GM04503 (cell line): ENCODE measurements at regions not wholly inside any gene's neighbourhood (a gene's known extent, or its start where the extent isn't known, plus 50 kb on each side); places are given as distances from the start of the nearest gene placed in this dataset.

Experiments used
- DNase-seq: peaks from one replicate; pipeline ENCODE4 v3.0.0-alpha.2; 2012; ENCODE audit warnings: low read depth

GRCh38 chr20:39825950-39826349, 863.1 kb downstream of the MAFB start:
- DNase-seq: no peak

GRCh38 chr20:39825524-39825923, 863.4 kb downstream of the DHX35 start:
- no peak for DNase-seq

DNA sequence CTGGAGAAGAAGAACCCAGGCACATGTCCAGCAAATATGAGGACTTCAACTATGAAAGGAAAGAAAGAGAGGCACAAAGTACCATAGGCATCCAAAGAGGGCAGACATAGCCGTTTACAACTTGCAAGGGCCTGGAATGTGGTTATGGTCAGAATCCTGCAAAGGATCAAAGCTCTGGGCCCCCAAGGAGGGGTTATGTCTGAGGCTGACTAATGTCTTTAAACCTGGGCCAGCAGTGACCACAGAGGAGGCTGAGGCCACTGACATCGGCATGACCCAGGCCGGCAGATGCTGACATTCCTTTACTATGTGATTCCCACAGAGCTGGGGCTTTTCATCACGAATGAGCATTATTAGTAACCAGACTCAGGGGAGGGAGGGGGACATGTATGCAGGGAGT, 861.1 kb downstream of the DHX35 start:
- peak; percentile 86 for DNase-seq

DNA sequence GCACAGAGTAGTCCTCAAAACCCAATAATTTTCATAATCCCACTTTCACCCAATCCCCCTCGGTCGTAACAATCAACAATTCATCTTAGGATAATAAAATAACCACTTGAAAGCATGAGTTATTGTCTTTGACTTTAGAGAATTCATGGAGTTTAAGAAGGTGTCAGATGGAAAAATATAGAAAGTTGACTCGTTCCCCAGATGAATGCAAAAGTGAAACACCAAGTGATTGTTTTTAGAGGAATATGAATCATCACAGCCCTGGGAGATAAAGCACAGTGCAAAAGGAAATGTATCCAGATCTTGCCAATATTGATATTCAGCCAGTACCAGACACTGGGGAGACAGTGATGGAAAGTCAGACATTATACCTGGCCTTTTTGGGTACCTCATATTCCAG, 860.5 kb downstream of the DHX35 start:
- no peak for DNase-seq

- no peak for DNase-seq
Measured at GRCh38 chr20:39813190-39813829, 851.2 kb downstream of the DHX35 start.

GRCh38 chr20:39812116-39812515, 850.0 kb downstream of the DHX35 start:
- no peak for DNase-seq

DNA sequence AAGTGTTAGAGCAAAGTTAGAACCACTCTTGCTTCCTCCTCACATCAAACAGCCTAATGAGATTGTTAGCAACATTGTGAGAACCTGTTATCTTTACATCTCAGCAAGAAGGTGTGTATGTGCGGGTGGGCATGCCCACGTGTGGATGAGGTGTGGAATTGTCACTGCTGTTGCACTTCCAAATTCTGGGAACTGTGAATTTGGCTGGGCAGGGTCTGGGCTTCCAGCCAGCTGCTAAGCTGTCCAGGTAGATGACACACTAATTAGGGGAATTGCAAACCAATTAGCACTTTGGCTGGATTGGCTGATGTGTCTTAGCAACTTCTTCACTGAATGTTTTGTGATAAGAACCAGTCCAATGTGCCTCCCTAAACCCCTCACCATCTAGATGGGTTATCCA, 848.2 kb downstream of the DHX35 start:
- no peak for DNase-seq

GRCh38 chr20:39808613-39809012, 846.5 kb downstream of the DHX35 start:
- no peak for DNase-seq

DNA sequence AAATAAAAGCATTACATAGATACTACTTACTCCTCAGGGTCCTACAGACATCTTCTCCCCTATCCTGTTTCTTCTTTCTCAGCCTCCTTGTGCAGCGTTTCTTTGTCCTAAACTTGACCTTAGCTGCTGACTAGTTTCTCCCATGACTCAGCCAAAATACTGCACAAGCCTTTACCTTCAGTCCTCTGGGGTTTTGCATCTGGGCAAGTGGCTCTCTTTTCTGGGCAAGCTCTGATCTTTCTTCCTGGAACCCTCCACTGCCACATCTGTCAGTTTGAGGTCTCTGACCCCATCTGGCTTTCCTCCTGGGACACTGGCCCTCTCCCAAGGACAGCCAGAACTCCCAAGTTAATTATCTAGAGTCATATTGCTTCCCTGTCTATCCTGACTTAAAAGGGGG, 838.4 kb downstream of the DHX35 start:
- DNase-seq: peak; percentile 36

DNA sequence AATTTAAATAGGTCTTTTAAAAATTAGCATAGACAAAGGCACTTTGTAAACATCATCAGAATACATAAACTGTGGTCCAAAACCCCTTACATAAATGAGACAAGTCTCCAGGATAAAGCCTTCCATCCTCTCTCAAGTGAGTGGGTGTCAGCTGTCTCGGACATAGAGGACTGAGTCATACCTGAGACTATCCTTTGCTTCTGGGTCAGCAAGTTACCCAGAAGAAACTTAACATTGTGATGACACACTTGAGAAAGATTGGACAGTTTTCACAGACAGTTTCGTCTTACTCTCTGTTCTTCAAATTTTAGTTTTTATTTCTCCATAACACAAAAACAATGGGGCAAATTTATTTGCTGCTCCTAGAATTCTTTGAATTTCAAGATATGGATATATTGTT, 838.0 kb downstream of the DHX35 start:
- peak; percentile 19 for DNase-seq

DNA sequence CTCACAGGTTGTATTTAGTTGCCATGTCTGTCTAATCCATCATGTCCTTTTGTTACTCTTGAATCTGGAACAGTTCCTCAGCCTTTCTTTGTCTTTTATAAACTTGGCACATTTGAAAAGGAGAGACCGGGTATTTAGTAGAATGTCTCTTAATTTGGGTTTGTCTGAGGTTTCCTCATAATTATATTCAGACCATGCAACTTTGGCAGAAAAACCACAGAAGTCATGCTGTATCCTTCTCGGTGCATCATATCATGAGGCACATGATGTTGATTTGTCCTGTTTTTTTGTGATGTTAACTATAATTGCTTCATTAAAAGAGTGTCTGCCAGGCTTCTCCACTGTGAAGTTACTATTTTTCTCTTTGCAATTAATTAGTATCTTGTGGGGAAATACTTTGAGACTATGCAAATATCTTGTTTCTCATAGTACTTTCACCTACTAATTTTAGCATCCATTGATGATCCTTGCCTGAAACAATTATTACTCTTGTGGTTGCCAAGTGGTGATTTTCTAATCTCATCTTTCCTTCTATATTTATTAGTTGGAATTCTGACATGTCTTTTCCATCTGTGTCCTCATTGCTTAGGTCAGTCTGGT, 837.3 kb downstream of the DHX35 start:
- no peak for DNase-seq

- peak; percentile 15 for DNase-seq
Measured at GRCh38 chr20:39795401-39796272, 833.5 kb downstream of the DHX35 start.

GRCh38 chr20:39792334-39792733, 830.2 kb downstream of the DHX35 start:
- no peak for DNase-seq

- DNase-seq: no peak
Measured at GRCh38 chr20:39789411-39789810, 827.3 kb downstream of the DHX35 start.

- DNase-seq: no peak
Measured at GRCh38 chr20:39785252-39785917, 823.2 kb downstream of the DHX35 start.

DNA sequence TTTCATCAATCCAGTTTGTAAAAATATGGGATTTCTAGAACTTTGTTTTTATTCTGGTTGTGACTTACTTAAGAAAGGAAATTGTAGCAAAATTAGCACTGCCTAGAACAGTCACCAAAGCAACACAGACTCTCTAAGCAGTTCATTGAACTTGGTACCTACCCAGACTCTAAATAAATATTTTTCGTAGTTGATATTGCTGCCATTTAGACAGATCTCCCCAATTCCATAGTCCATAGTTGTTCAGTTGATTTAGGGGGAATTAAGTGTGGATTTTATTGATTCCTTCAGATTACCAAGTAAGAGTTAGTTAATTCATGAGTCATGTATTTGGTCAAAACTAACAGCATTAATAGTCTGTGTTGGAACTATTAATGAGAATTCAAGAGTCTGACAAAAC, 822.5 kb downstream of the DHX35 start:
- DNase-seq: no peak

DNA sequence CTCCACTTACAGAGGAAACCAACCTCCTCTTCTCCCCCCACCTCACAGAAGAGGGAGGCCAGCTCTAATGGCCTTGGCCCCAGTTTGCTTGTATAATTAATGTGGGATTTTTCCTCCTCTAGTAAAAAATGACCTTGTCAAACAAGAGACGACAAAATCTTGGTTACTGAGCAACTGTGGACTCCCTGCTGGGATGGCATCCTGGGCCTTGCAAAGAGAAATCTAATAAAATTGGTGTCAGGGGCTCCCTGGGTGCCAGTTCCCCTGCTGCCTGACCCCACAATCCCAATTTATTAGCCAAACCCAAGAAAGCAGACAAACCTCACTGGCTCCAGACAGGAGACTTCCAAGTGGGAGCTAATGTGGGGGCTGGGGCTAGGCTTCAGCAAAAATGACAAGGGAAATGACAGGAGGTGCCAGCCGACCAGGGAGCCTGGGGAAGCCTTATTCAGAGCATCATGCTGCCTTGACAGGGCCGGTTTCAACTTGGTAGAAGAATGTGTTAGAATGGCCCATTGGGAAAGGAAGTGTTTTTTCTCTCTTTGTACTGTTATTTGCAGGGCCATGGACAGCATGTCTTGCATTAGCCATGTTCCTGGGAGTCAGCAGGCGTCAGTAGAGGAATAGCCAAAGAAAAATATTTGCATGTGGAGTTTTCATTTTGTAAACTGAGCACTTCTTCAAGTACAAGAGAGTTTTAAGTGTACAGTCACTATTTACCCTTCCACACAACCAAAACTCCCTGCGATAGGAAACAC, 816.9 kb downstream of the DHX35 start:
- no peak for DNase-seq

- no peak for DNase-seq
Measured at GRCh38 chr20:39778431-39778830, 816.3 kb downstream of the DHX35 start.

DNA sequence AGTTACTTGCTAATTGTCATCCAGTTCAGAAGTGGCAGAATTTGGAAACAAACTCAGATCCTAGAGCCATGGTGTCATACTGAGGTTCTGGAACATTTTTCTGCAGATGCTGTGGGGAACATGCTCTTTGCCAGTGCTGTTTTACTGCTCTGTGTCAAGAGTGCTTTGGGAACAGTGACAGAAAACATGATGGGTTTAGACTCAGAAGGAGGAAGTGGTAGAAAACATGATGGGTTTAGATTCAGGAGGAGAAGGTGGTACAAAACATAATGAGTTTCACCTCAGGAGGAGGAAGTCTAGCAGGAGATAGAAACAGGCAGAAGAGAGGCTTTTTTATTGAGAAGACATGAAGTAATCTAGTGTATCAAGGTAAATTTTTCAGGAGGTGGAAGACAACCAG, 815.5 kb downstream of the DHX35 start:
- DNase-seq: no peak

- DNase-seq: peak; percentile 49
Measured at GRCh38 chr20:39775110-39775509, 813.0 kb downstream of the DHX35 start.

DNA sequence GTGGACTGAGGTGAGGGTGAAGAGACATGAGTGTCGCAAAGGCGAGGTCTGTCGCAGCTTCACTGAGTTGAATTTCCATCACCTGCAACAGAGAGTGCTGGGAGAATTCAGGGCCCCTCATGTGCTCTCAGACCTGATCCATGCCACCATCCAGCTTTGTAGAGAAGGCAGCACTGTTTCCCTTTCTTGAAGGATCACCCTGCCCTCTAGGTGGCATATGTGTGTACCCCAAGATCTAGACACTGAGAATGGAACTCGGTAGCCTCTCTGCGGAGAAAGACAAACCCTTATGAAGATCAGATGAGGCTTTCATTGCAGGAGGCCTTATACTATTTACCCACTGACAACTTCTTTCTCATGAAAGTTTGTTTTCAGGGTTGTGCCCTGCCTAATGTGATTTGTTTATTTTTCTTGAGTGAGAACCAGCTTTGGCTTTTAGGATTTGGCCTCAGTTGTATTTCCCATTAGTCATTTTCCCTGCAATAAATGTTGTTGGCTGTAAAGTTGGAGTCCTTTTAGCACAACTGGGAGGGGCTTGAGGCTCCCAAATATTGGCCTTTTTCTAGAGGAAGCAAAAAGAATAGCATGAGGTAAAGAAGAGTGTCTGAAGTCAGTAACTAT, 811.3 kb downstream of the DHX35 start:
- no peak for DNase-seq
